ENCODE measurements at regions not wholly inside any gene's neighbourhood (a gene's known extent, or its start where the extent isn't known, plus 50 kb on each side); places are given as distances from the start of the nearest gene placed in this dataset.

GRCh38 chr13:33891196-33891742 is 73.3 kb downstream of the RFC3 start:
- DNase-seq = no peak

- DNase-seq = no peak
These were observed 75.6 kb downstream of the RFC3 start for GRCh38 chr13:33893559-33893958.

- DNase-seq = no peak
These were observed 86.5 kb downstream of the RFC3 start for GRCh38 chr13:33904431-33904830.

GRCh38 chr13:33908116-33908515 is 90.2 kb downstream of the RFC3 start:
- DNase-seq = no peak

- no peak for DNase-seq
These were observed 92.3 kb downstream of the RFC3 start for GRCh38 chr13:33910255-33910654.

GRCh38 chr13:33911521-33911920 is 93.6 kb downstream of the RFC3 start:
- no peak for DNase-seq

GRCh38 chr13:33913829-33914228 is 95.9 kb downstream of the RFC3 start:
- DNase-seq = no peak

- DNase-seq = no peak
These were observed 99.2 kb downstream of the RFC3 start for GRCh38 chr13:33917190-33917589.

GRCh38 chr13:33918199-33918932 is 100.4 kb downstream of the RFC3 start:
- DNase-seq = peak; percentile 25

GRCh38 chr13:33919120-33919519 is 101.2 kb downstream of the RFC3 start:
- no peak for DNase-seq

- no peak for DNase-seq
These were observed 107.6 kb downstream of the RFC3 start for GRCh38 chr13:33925563-33925962.

- DNase-seq = peak; percentile 1
These were observed 109.4 kb downstream of the RFC3 start for GRCh38 chr13:33927315-33927714.

GRCh38 chr13:33931397-33932311 is 113.7 kb downstream of the RFC3 start:
- DNase-seq = peak; percentile 10

- no peak for DNase-seq
These were observed 114.9 kb downstream of the RFC3 start for GRCh38 chr13:33932769-33933406.

- DNase-seq = no peak
These were observed 115.9 kb downstream of the RFC3 start for GRCh38 chr13:33933810-33934209.

- no peak for DNase-seq
These were observed 116.4 kb downstream of the RFC3 start for GRCh38 chr13:33934343-33934742.

GRCh38 chr13:33934951-33935371 is 117.0 kb downstream of the RFC3 start:
- no peak for DNase-seq

GRCh38 chr13:33935969-33936368 is 118.0 kb downstream of the RFC3 start:
- DNase-seq = no peak

- DNase-seq = no peak
These were observed 119.6 kb downstream of the RFC3 start for GRCh38 chr13:33937373-33938098.

- DNase-seq = no peak
These were observed 122.3 kb downstream of the RFC3 start for GRCh38 chr13:33940256-33940655.

- peak; percentile 1 for DNase-seq
These were observed 122.9 kb downstream of the RFC3 start for GRCh38 chr13:33940898-33941297.

GRCh38 chr13:33945477-33945876 is 127.5 kb downstream of the RFC3 start:
- no peak for DNase-seq

GRCh38 chr13:33953203-33953602 is 135.3 kb downstream of the RFC3 start:
- no peak for DNase-seq
